Colonic mucosa (tissue), 4 donors: ENCODE measurements at regions not wholly inside any gene's neighbourhood (a gene's known extent, or its start where the extent isn't known, plus 50 kb on each side); places are given as distances from the start of the nearest gene placed in this dataset.

Experiments used
- DNase-seq: peaks from one replicate; pipeline ENCODE4 v3.0.0-alpha.2; 2020
- H3K27ac ChIP-seq: fragments of 200-600 bp; one replicate; pipeline ENCODE4 v1.8.0; 2021
- H3K27me3 ChIP-seq: fragments of 200-600 bp; one replicate; pipeline ENCODE4 v1.8.0; 2021
- H3K36me3 ChIP-seq: fragments of 200-600 bp; one replicate; pipeline ENCODE4 v1.8.0; 2021
- H3K4me1 ChIP-seq: fragments of 200-600 bp; one replicate; pipeline ENCODE4 v1.8.0; 2021; ENCODE audit warnings: mild to moderate bottlenecking
- H3K4me3 ChIP-seq: fragments of 200-600 bp; one replicate; pipeline ENCODE4 v1.8.0; 2021
- H3K9ac ChIP-seq, 2 donors: one replicate each; pipeline ENCODE4 v1.7.0; 2013; ENCODE audit warnings: control low read depth in 2 of 2, low read depth in 2 of 2, low read length in 2 of 2
- H3K9me3 ChIP-seq: fragments of 200-600 bp; one replicate; pipeline ENCODE4 v1.8.0; 2021
- CTCF ChIP-seq: fragments of 200-600 bp; IDR thresholded peaks from one replicate; pipeline ENCODE4 v1.8.0; 2022; ENCODE audit warnings: antibody characterized with exemption, mild to moderate bottlenecking
- intact Hi-C: fragments of 100-400 bp; cut with DNase I; formaldehyde crosslinking; loops from one replicate; pipeline ENCODE4 v1.14.1; 2022
- donor health status: healthy.
- donor health status: DM: no; HTN: no; CAD: no.
- donor health status: DM: no; HTN: no; CAD: no.

GRCh38 chr15:69782809-69783208, 314.9 kb downstream of the TLE3 start:
- H3K9me3 ChIP-seq: no peaks in the 10 kb centered on the region
- H3K4me3 ChIP-seq: no peak overlapping the region
- no peaks in the 10 kb centered on the region for H3K27me3 ChIP-seq
- no peak overlapping the region for H3K27ac ChIP-seq
- intact Hi-C loops: no loop called here
- no peak overlapping the region for H3K9ac ChIP-seq
- no peaks in the 10 kb centered on the region for H3K36me3 ChIP-seq
- H3K4me1 ChIP-seq: no peaks in the 10 kb centered on the region
- TF ChIP-seq CTCF: no peak
- no peak for DNase-seq

- no peak overlapping the region for H3K9ac ChIP-seq
- no peak overlapping the region for H3K4me3 ChIP-seq
- H3K36me3 ChIP-seq: no peaks in the 10 kb centered on the region
- H3K27ac ChIP-seq: no peak overlapping the region
- H3K27me3 ChIP-seq: no peaks in the 10 kb centered on the region
- TF ChIP-seq CTCF: no peak
- no peaks in the 10 kb centered on the region for H3K9me3 ChIP-seq
- no peaks in the 10 kb centered on the region for H3K4me1 ChIP-seq
- intact Hi-C loops: no loop called here
- no peak for DNase-seq
These were observed 314.5 kb downstream of the TLE3 start for GRCh38 chr15:69783211-69783610.

- no peaks in the 10 kb centered on the region for H3K9me3 ChIP-seq
- DNase-seq: no peak
- H3K4me3 ChIP-seq: no peak overlapping the region
- intact Hi-C loops: no loop called here
- no peak overlapping the region for H3K27ac ChIP-seq
- no peaks in the 10 kb centered on the region for H3K36me3 ChIP-seq
- no peaks in the 10 kb centered on the region for H3K4me1 ChIP-seq
- H3K9ac ChIP-seq: no peak overlapping the region
- H3K27me3 ChIP-seq: no peaks in the 10 kb centered on the region
- no peak for TF ChIP-seq CTCF
These were observed 312.7 kb downstream of the TLE3 start for GRCh38 chr15:69784798-69785566.

- Histone ChIP-seq H3K4me1 (no peaks in the 10 kb centered on the region), H3K9me3 (no peaks in the 10 kb centered on the region), H3K27ac (no peak overlapping the region), H3K36me3 (no peaks in the 10 kb centered on the region), H3K9ac (no peak overlapping the region), H3K27me3 (no peaks in the 10 kb centered on the region), H3K4me3 (no peak overlapping the region)
- DNase-seq: no peak
- intact Hi-C loops: no loop called here
- no peak for TF ChIP-seq CTCF
These were observed 311.5 kb downstream of the TLE3 start for GRCh38 chr15:69786136-69786701.

GRCh38 chr15:69787791-69788190, 309.9 kb downstream of the TLE3 start:
- H3K9me3 ChIP-seq: no peaks in the 10 kb centered on the region
- H3K9ac ChIP-seq: no peak overlapping the region
- no peaks in the 10 kb centered on the region for H3K4me1 ChIP-seq
- H3K27me3 ChIP-seq: no peaks in the 10 kb centered on the region
- H3K36me3 ChIP-seq: no peaks in the 10 kb centered on the region
- intact Hi-C loops: no loop called here
- no peak for TF ChIP-seq CTCF
- DNase-seq: no peak
- no peak overlapping the region for H3K4me3 ChIP-seq
- no peak overlapping the region for H3K27ac ChIP-seq
